ENCODE measurements at regions not wholly inside any gene's neighbourhood (a gene's known extent, or its start where the extent isn't known, plus 50 kb on each side); places are given as distances from the start of the nearest gene placed in this dataset.

- no peak for DNase-seq
These were observed 121.9 kb downstream of the MAB21L3 start for GRCh38 chr1:116232989-116233514.

- no peak for DNase-seq
These were observed 123.2 kb downstream of the MAB21L3 start for GRCh38 chr1:116234429-116234828.

GRCh38 chr1:116239916-116240315, 128.7 kb downstream of the MAB21L3 start:
- no peak for DNase-seq

- DNase-seq = no peak
These were observed 130.3 kb upstream of the ATP1A1 start for GRCh38 chr1:116242741-116243140.

- DNase-seq = no peak
These were observed 129.6 kb upstream of the ATP1A1 start for GRCh38 chr1:116243333-116244054.

- no peak for DNase-seq
These were observed 126.9 kb upstream of the ATP1A1 start for GRCh38 chr1:116246174-116246573.

GRCh38 chr1:116252271-116252670, 120.8 kb upstream of the ATP1A1 start:
- DNase-seq = no peak

GRCh38 chr1:116252785-116253184, 120.3 kb upstream of the ATP1A1 start:
- DNase-seq = no peak

GRCh38 chr1:116253566-116254382, 119.3 kb upstream of the ATP1A1 start:
- DNase-seq = no peak

- no peak for DNase-seq
These were observed 118.3 kb upstream of the ATP1A1 start for GRCh38 chr1:116254776-116255175.

GRCh38 chr1:116255486-116256285, 117.4 kb upstream of the ATP1A1 start:
- DNase-seq = no peak

GRCh38 chr1:116256286-116256649, 116.8 kb upstream of the ATP1A1 start:
- DNase-seq = no peak

GRCh38 chr1:116256875-116257274, 116.2 kb upstream of the ATP1A1 start:
- DNase-seq = no peak

GRCh38 chr1:116257341-116257767, 115.7 kb upstream of the ATP1A1 start:
- DNase-seq = no peak

- DNase-seq = no peak
These were observed 115.2 kb upstream of the ATP1A1 start for GRCh38 chr1:116257836-116258235.

- no peak for DNase-seq
These were observed 114.2 kb upstream of the ATP1A1 start for GRCh38 chr1:116258668-116259419.

- DNase-seq = no peak
These were observed 113.4 kb upstream of the ATP1A1 start for GRCh38 chr1:116259663-116260062.

GRCh38 chr1:116260115-116260514, 112.9 kb upstream of the ATP1A1 start:
- no peak for DNase-seq

GRCh38 chr1:116260621-116261020, 112.4 kb upstream of the ATP1A1 start:
- no peak for DNase-seq

GRCh38 chr1:116261227-116261626, 111.8 kb upstream of the ATP1A1 start:
- no peak for DNase-seq

GRCh38 chr1:116262207-116262994, 110.6 kb upstream of the ATP1A1 start:
- DNase-seq = no peak

GRCh38 chr1:116262995-116263385, 110.1 kb upstream of the ATP1A1 start:
- DNase-seq = no peak
